Mammary epithelial cell (primary cell): ENCODE measurements at regions not wholly inside any gene's neighbourhood (a gene's known extent, or its start where the extent isn't known, plus 50 kb on each side); places are given as distances from the start of the nearest gene placed in this dataset.

Experiments used
- EZH2 ChIP-seq: IDR thresholded peaks from 2 replicates; pipeline ENCODE4 v1.6.1; 2012; ENCODE audit warnings: low read length, inconsistent platforms, borderline replicate concordance
- TF ChIP-seq, protein P1 (sequence below), 2 donors: IDR thresholded peaks in 1 of 2; conservative IDR thresholded peaks in 1 of 2; 2 replicates each; pipeline ENCODE4 v1.5.1; 2011 to 2012; ENCODE audit warnings: inconsistent platforms in 2 of 2, low read length in 2 of 2, mild to moderate bottlenecking in 2 of 2, control low read depth in 1 of 2, low read depth in 1 of 2; ENCODE audit not compliant: insufficient read depth in 1 of 2; ENCODE audit errors: extremely low read depth in 1 of 2

DNA sequence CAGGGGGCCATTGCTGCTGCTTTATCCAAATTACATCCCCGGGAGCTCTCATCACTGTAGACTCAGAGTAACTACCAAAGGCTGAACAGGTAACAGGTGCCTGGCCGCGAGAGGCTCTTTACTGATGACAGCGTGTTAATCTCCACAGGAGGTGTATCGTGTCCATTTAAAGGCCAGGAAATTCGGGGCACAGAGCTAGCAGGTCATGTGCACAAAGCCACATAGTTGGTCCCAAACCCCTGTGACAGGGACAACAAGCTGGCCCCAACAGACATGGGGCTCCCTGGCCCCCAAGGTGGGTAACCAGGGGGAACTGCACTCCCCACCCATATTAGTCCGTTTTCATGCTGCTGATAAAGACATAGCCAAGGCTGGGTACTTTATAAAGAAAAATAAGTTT is 55.3 kb upstream of the RBFOX3 start:
- TF ChIP-seq, protein P1, sequence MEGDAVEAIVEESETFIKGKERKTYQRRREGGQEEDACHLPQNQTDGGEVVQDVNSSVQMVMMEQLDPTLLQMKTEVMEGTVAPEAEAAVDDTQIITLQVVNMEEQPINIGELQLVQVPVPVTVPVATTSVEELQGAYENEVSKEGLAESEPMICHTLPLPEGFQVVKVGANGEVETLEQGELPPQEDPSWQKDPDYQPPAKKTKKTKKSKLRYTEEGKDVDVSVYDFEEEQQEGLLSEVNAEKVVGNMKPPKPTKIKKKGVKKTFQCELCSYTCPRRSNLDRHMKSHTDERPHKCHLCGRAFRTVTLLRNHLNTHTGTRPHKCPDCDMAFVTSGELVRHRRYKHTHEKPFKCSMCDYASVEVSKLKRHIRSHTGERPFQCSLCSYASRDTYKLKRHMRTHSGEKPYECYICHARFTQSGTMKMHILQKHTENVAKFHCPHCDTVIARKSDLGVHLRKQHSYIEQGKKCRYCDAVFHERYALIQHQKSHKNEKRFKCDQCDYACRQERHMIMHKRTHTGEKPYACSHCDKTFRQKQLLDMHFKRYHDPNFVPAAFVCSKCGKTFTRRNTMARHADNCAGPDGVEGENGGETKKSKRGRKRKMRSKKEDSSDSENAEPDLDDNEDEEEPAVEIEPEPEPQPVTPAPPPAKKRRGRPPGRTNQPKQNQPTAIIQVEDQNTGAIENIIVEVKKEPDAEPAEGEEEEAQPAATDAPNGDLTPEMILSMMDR (conservative IDR thresholded peaks at IDR 0.05 in 1 of 2, IDR thresholded peaks at IDR 0.05 in 1 of 2; ENCODE audit: extremely low read depth in 1 of 2, insufficient read depth in 1 of 2, low read depth in 1 of 2, low read length in 2 of 2): no peak
- TF ChIP-seq EZH2: no peak
